ENCODE measurements at regions not wholly inside any gene's neighbourhood (a gene's known extent, or its start where the extent isn't known, plus 50 kb on each side); places are given as distances from the start of the nearest gene placed in this dataset.
A peak's percentile ranks its signal among the peaks of the same experiment; 100 is the strongest.

DNA sequence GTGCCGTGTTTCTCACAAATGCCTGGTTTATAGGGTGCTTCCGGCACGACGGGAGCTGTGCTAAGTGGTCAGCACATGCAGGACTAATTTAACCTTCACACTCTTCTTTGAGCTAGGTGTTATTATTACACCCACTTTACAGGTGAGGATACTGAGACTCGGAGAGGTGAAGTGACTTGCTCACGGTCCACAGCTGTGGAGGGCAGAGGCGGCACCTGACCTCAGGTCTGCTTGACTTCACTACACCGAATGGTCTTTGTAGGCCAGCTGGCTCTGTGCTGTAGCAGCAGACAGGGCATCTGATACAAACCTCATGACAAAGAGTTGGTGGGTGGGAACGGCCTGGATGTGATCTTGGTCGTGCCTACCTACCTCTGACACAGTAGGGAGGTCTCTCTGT, 102.0 kb upstream of the BOD1 start:
- Histone ChIP-seq H3K27me3 (no peaks in the 10 kb centered on the region), H3K4me1 (peaks cover 32% of the 10 kb centered on the region), H3K9me3 (no peaks in the 10 kb centered on the region), H3K36me3 (no peaks in the 10 kb centered on the region), H3K4me3 (ENCODE audit: low read depth, low read length) (no peak overlapping the region)
- DNase-seq = no peak
- TF ChIP-seq, protein P1, sequence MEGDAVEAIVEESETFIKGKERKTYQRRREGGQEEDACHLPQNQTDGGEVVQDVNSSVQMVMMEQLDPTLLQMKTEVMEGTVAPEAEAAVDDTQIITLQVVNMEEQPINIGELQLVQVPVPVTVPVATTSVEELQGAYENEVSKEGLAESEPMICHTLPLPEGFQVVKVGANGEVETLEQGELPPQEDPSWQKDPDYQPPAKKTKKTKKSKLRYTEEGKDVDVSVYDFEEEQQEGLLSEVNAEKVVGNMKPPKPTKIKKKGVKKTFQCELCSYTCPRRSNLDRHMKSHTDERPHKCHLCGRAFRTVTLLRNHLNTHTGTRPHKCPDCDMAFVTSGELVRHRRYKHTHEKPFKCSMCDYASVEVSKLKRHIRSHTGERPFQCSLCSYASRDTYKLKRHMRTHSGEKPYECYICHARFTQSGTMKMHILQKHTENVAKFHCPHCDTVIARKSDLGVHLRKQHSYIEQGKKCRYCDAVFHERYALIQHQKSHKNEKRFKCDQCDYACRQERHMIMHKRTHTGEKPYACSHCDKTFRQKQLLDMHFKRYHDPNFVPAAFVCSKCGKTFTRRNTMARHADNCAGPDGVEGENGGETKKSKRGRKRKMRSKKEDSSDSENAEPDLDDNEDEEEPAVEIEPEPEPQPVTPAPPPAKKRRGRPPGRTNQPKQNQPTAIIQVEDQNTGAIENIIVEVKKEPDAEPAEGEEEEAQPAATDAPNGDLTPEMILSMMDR (IDR thresholded peaks at IDR 0.05; ENCODE audit: low read depth, low read length) = no peak

DNA sequence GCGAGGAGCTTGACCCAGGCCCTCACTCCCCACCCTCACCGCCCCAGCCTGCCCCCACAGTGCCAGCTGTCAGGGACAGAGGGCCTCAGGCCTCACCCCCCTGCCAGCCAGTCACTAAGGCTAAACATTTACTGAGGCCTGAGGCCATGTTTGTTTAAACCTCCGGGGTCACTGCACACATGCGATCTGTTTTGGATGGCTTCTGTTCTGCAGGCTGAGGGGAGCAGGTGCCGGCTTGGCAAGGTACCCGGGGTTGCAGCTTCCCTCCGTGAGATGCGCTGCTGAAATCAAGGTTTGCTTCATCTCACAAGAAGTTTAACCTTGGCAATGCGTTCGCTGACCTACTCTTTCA, 103.3 kb upstream of the BOD1 start:
- Histone ChIP-seq H3K4me3 (ENCODE audit: low read depth, low read length) (no peak overlapping the region), H3K27me3 (no peaks in the 10 kb centered on the region), H3K9me3 (no peaks in the 10 kb centered on the region), H3K4me1 (peaks cover 32% of the 10 kb centered on the region), H3K36me3 (no peaks in the 10 kb centered on the region)
- peak; percentile 46 for DNase-seq
- TF ChIP-seq, protein P1 (IDR thresholded peaks at IDR 0.05; ENCODE audit: low read depth, low read length) = no peak

DNA sequence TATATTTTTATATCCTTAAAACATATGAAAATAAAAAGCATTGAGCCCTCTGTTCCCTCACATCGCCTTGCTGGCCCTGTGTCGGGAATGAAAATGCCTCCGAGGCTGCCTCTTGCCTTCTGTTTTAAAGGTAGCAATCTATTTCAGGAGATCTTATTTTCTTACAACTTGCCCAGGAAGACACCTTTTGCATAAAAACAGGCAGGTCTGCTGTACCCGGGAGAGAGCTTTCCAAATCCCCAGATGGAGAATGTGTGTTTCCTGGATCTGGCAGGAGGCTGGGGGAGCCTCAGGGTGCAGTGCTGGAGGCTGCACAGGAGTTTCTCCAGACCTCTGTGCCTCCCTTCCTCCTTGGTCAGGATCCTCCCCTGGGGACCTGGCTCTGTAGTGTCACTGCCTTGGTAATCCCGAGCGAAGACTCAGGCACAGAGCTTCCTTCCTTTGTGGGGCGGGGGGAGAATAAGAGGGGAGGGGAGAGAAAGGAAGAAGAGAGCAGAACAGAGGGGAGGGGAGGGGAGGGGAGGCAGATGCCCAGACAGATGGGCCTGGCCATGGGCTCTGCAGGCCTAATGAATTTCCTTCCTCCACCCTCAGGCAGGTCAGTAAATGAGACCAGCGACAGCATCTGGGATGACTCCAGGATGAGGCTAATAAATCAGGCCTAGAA, 104.0 kb upstream of the BOD1 start:
- peak; percentile 72 for DNase-seq
- TF ChIP-seq, protein P1 (IDR thresholded peaks at IDR 0.05; ENCODE audit: low read depth, low read length) = no peak
- Histone ChIP-seq H3K36me3 (no peaks in the 10 kb centered on the region), H3K9me3 (no peaks in the 10 kb centered on the region), H3K27me3 (no peaks in the 10 kb centered on the region), H3K4me1 (peaks cover 28% of the 10 kb centered on the region), H3K4me3 (ENCODE audit: low read depth, low read length) (no peak overlapping the region)

DNA sequence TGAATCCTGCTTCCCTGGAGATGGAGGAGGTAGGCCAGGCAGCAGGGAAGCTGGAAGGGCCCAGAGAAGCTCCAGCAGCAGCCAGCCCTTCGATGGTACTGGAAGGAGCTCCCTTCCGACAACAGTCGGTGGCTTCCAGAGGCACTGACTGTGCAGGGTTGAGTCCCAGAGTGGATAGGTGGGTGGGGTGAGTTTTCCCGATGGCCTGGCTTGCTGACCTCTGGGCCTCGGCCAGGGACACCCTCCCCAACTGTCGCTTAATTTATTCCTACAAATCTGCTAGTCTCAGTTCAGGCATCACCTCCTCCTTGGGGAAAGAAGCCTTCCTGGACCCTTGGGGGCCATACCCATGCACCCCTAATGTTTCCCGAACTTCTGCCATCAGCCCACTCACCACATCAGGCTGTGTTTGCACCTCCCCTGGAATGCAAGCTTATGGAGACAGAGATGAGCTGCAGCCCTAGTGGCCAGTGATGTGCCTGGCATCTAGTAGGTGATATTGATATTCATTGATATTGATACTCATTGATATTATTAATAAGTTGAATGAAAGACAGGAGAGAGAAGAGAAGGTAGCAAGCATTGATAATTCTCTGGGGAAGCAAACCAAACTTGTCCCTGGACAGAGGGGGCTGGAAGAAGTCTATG, 104.6 kb upstream of the BOD1 start:
- Histone ChIP-seq H3K4me1 (peaks cover 23% of the 10 kb centered on the region), H3K9me3 (no peaks in the 10 kb centered on the region), H3K4me3 (ENCODE audit: low read depth, low read length) (no peak overlapping the region), H3K27me3 (no peaks in the 10 kb centered on the region), H3K36me3 (no peaks in the 10 kb centered on the region)
- TF ChIP-seq, protein P1 (IDR thresholded peaks at IDR 0.05; ENCODE audit: low read depth, low read length) = peak; percentile 45
- DNase-seq = no peak

DNA sequence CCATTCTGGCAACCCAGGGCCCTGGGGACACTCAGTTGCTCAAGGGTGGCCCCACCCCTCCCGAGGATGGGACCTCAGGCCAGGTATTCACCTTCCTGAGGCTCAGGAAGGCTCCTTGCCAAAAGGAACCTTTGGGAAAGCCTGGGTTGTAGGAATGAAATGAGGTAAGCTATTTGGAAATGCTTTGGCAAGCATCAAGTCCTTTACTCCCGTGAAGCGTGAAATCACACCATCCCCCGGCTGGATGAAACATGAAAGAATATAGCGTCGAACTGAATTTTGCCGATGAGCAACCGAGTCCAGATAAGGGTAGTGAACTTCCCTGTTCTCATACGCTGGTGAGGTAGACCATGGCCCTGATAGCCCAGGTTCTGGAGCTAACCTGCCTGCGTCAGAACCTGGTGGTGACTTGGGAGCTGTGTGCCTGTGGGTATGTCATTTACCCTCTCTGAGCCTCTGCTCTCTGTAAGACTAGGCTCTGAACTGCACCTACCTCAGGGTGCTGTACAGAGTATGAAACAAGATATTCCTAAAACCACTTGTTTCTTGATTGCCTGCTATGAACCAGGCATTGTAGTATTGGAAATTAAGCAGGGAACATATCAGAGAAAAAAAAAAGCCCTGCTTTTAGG, 105.3 kb upstream of the BOD1 start:
- no peaks in the 10 kb centered on the region for H3K9me3 ChIP-seq
- no peaks in the 10 kb centered on the region for H3K36me3 ChIP-seq
- no peaks in the 10 kb centered on the region for H3K27me3 ChIP-seq
- TF ChIP-seq, protein P1 (IDR thresholded peaks at IDR 0.05; ENCODE audit: low read depth, low read length) = no peak
- H3K4me1 ChIP-seq = peaks cover 23% of the 10 kb centered on the region
- no peak for DNase-seq
- no peak overlapping the region for H3K4me3 ChIP-seq (ENCODE audit: low read depth, low read length)

Data from BE2C (cell line).